Prostate gland (tissue), 2 donors: ENCODE measurements at regions not wholly inside any gene's neighbourhood (a gene's known extent, or its start where the extent isn't known, plus 50 kb on each side); places are given as distances from the start of the nearest gene placed in this dataset.

Experiments used
- POLR2A ChIP-seq: fragments of 450-650 bp; IDR thresholded peaks from one replicate; pipeline ENCODE4 v1.6.1; 2016; ENCODE audit warnings: antibody characterized with exemption, mild to moderate bottlenecking
- TF ChIP-seq, protein P1 (sequence below), 4 experiments: fragments of 200-600 bp in 2 of 4; fragments of 450-650 bp in 2 of 4; sonication (generic) in 2 of 4; IDR thresholded peaks; 1 replicate in 3 of 4; 2 replicates in 1 of 4; pipeline ENCODE4 v1.5.1; 2016 to 2019; ENCODE audit warnings: antibody characterized with exemption in 4 of 4, mild to moderate bottlenecking in 2 of 4, moderate library complexity in 2 of 4

DNA sequence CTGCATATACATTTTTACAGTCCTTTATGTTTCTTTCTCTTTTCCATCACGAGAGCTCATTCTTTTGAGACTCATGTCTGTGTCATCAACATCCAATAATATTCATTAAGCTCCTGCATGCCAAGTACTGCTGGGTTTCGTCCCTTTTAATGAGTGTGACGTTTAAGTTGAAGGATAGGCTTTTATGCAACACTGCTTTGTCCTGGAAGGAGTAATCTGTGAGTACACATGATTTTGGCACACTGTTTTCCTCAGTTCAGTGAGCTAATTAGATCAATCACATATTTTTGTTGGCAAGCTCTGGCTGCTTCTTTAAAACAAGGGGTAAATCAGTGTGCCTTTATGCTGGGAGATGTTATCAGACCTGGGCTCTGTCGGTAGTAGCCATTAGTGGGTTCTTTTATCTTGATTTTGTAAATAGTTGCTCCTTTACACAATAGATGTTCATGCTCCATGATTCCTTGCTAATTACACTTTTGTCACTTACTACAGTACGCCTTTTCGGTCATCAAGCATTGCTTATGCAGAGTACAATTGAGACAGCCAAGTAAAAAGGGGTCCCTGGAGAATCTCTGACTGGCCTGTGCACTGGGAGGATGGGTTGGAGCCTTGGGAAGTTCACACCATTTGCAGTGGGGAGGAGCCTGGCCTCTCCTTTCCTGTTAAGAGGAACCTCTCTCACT, 132.6 kb downstream of the FHIP1A start:
- TF ChIP-seq, protein P1, sequence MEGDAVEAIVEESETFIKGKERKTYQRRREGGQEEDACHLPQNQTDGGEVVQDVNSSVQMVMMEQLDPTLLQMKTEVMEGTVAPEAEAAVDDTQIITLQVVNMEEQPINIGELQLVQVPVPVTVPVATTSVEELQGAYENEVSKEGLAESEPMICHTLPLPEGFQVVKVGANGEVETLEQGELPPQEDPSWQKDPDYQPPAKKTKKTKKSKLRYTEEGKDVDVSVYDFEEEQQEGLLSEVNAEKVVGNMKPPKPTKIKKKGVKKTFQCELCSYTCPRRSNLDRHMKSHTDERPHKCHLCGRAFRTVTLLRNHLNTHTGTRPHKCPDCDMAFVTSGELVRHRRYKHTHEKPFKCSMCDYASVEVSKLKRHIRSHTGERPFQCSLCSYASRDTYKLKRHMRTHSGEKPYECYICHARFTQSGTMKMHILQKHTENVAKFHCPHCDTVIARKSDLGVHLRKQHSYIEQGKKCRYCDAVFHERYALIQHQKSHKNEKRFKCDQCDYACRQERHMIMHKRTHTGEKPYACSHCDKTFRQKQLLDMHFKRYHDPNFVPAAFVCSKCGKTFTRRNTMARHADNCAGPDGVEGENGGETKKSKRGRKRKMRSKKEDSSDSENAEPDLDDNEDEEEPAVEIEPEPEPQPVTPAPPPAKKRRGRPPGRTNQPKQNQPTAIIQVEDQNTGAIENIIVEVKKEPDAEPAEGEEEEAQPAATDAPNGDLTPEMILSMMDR (IDR thresholded peaks at IDR 0.05): no peak
- no peak for TF ChIP-seq POLR2A
